COLO829 (cell line): ENCODE measurements at regions not wholly inside any gene's neighbourhood (a gene's known extent, or its start where the extent isn't known, plus 50 kb on each side); places are given as distances from the start of the nearest gene placed in this dataset.
A peak's percentile ranks its signal among the peaks of the same experiment; 100 is the strongest.
"Not testable (repeated sequence)": the region's sequence is repeated elsewhere in the genome, so short reads cannot be mapped to it uniquely, and the experiment has no call there.

Experiments used
- DNase-seq: peaks from one replicate; pipeline ENCODE4 v3.0.0; 2012; ENCODE audit warnings: low spot score

GRCh38 chr5:88666761-88667495 is 216.1 kb downstream of the MEF2C start:
- no peak for DNase-seq

GRCh38 chr5:88665750-88666215 is 217.2 kb downstream of the MEF2C start:
- no peak for DNase-seq

GRCh38 chr5:88664645-88665044 is 218.3 kb downstream of the MEF2C start:
- DNase-seq: no peak

- DNase-seq: peak; percentile 71
Observed at GRCh38 chr5:88663793-88664216, 219.2 kb downstream of the MEF2C start.

GRCh38 chr5:88662846-88663245 is 220.1 kb downstream of the MEF2C start:
- no peak for DNase-seq

GRCh38 chr5:88661806-88662207 is 221.2 kb downstream of the MEF2C start:
- DNase-seq: no peak

GRCh38 chr5:88660947-88661805 is 221.8 kb downstream of the MEF2C start:
- peak; percentile 84 for DNase-seq

- no peak for DNase-seq
Observed at GRCh38 chr5:88660264-88660946, 222.6 kb downstream of the MEF2C start.

- DNase-seq: no peak
Observed at GRCh38 chr5:88659529-88660263, 223.3 kb downstream of the MEF2C start.

GRCh38 chr5:88658886-88659285 is 224.1 kb downstream of the MEF2C start:
- DNase-seq: no peak

- no peak for DNase-seq
Observed at GRCh38 chr5:88657906-88658775, 224.8 kb downstream of the MEF2C start.

- DNase-seq: no peak
Observed at GRCh38 chr5:88657136-88657535, 225.8 kb downstream of the MEF2C start.

GRCh38 chr5:88656221-88656950 is 226.6 kb downstream of the MEF2C start:
- DNase-seq: no peak

- DNase-seq: no peak
Observed at GRCh38 chr5:88653471-88653870, 229.5 kb downstream of the MEF2C start.

GRCh38 chr5:88647901-88648300 is 235.1 kb downstream of the MEF2C start:
- DNase-seq: no peak

GRCh38 chr5:88646866-88647265 is 236.1 kb downstream of the MEF2C start:
- DNase-seq: no peak

- DNase-seq: no peak
Observed at GRCh38 chr5:88644676-88645075, 238.3 kb downstream of the MEF2C start.

GRCh38 chr5:88643315-88643714 is 239.7 kb downstream of the MEF2C start:
- no peak for DNase-seq

- no peak for DNase-seq
Observed at GRCh38 chr5:88634014-88634413, 249.0 kb downstream of the MEF2C start.

- DNase-seq: not testable (repeated sequence)
Observed at GRCh38 chr5:88622890-88623289, 260.1 kb downstream of the MEF2C start.
